HepG2 (cell line): ENCODE measurements at regions not wholly inside any gene's neighbourhood (a gene's known extent, or its start where the extent isn't known, plus 50 kb on each side); places are given as distances from the start of the nearest gene placed in this dataset.

Experiments
- HOXA5 ChIP-seq: sonication (generic); formaldehyde crosslinking; IDR thresholded peaks from 2 replicates; pipeline ENCODE4 v1.4.0; 2020; ENCODE audit warnings: missing genetic modification reagents
- MXI1 ChIP-seq: IDR thresholded peaks from 3 replicates; pipeline ENCODE4 v1.6.1; 2012; ENCODE audit warnings: low read depth, low read length, inconsistent platforms, borderline replicate concordance
- NPAS2 ChIP-seq: sonication (generic); formaldehyde crosslinking; IDR thresholded peaks from 2 replicates; pipeline ENCODE4 v1.8.0; 2022; ENCODE audit warnings: mild to moderate bottlenecking, missing genetic modification reagents, borderline replicate concordance
- PHF20 ChIP-seq: sonication (generic); formaldehyde crosslinking; IDR thresholded peaks from 2 replicates; pipeline ENCODE4 v1.5.0; 2020; ENCODE audit warnings: mild to moderate bottlenecking, missing genetic modification reagents
- POLR2A ChIP-seq, 2 experiments: IDR thresholded peaks; 2 replicates each; pipeline ENCODE4 v1.6.1; 2011; ENCODE audit warnings: low read depth in 2 of 2, low read length in 2 of 2, mild to moderate bottlenecking in 1 of 2, moderate library complexity in 1 of 2; ENCODE audit not compliant: insufficient read depth in 1 of 2
- RNF2 ChIP-seq: fragments of 450-650 bp; conservative IDR thresholded peaks from 2 replicates; pipeline ENCODE4 v1.6.1; 2016; ENCODE audit warnings: low read depth
- TEAD2 ChIP-seq: sonication (generic); formaldehyde crosslinking; IDR thresholded peaks from 2 replicates; pipeline ENCODE4 v1.9.0; 2021; ENCODE audit warnings: missing genetic modification reagents
- ZNF138 ChIP-seq: sonication (generic); formaldehyde crosslinking; IDR thresholded peaks from 2 replicates; pipeline ENCODE4 v1.5.0; 2020; ENCODE audit warnings: mild to moderate bottlenecking, low read depth, missing genetic modification reagents
- TF ChIP-seq, protein P1 (sequence below): sonication (generic); formaldehyde crosslinking; IDR thresholded peaks from 2 replicates; pipeline ENCODE4 v1.5.0; 2020; ENCODE audit warnings: mild to moderate bottlenecking, missing genetic modification reagents, moderate library complexity

DNA sequence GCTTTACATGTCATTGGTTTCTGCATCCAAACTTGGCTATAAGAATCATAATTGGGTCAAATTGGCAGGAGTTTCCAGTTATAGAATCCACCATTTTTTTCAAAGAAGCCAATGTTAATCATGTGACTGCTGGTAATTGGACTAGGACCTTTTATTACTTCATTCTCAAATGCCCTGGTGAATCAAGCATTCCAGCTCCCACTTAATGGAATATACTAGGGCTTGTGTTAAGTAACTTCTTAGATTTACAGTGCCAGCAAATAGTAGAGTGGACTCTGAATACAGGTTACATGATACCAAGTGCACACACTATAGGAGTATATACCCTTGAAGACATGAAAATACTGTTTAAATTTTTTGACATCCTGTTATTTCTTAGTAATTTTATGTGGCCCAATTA is 96.7 kb downstream of the NUDT12 start:
- no peak for TF ChIP-seq MXI1
- TF ChIP-seq PHF20 (CRISPR knock-in tag) = no peak
- no peak for TF ChIP-seq NPAS2 (CRISPR knock-in tag)
- TF ChIP-seq TEAD2 (CRISPR knock-in tag) = no peak
- no peak for TF ChIP-seq RNF2
- no peak for TF ChIP-seq ZNF138 (CRISPR knock-in tag)
- TF ChIP-seq, protein P1, sequence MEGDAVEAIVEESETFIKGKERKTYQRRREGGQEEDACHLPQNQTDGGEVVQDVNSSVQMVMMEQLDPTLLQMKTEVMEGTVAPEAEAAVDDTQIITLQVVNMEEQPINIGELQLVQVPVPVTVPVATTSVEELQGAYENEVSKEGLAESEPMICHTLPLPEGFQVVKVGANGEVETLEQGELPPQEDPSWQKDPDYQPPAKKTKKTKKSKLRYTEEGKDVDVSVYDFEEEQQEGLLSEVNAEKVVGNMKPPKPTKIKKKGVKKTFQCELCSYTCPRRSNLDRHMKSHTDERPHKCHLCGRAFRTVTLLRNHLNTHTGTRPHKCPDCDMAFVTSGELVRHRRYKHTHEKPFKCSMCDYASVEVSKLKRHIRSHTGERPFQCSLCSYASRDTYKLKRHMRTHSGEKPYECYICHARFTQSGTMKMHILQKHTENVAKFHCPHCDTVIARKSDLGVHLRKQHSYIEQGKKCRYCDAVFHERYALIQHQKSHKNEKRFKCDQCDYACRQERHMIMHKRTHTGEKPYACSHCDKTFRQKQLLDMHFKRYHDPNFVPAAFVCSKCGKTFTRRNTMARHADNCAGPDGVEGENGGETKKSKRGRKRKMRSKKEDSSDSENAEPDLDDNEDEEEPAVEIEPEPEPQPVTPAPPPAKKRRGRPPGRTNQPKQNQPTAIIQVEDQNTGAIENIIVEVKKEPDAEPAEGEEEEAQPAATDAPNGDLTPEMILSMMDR (CRISPR knock-in tag) = no peak
- no peak for TF ChIP-seq HOXA5 (CRISPR knock-in tag)
- no peak for TF ChIP-seq POLR2A (IDR thresholded peaks at IDR 0.05; ENCODE audit: insufficient read depth in 1 of 2, low read depth in 2 of 2, low read length in 2 of 2)
